ENCODE measurements at regions not wholly inside any gene's neighbourhood (a gene's known extent, or its start where the extent isn't known, plus 50 kb on each side); places are given as distances from the start of the nearest gene placed in this dataset.
"Not testable (repeated sequence)": the region's sequence is repeated elsewhere in the genome, so short reads cannot be mapped to it uniquely, and the experiment has no call there.

DNA sequence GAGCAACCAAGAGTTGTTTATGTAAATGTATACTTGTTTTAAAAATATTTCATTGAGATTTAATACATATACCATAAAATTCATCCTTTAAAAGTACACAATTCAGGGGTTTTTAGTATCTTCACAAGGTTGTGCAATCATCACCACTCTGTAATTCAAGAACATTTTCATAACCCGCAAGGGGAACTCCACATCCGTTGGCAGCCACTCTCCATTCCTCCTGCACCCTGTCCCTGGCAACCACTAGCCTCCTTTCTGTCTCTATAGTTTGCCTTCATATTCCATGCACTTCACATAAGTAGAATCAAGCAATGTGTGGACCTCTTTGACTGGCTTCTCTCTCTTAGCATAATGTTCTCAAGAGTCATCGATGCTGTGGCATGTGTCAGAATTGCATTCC, 104.2 kb upstream of the PDE10A start:
- in situ Hi-C loops (cut with HindIII; ENCODE audit: low pct_ligation_motif_present, low pct_unique_long_range_greater_than_20kb, low sequenced_read_pairs), result no loop called here
- no peak for DNase-seq

DNA sequence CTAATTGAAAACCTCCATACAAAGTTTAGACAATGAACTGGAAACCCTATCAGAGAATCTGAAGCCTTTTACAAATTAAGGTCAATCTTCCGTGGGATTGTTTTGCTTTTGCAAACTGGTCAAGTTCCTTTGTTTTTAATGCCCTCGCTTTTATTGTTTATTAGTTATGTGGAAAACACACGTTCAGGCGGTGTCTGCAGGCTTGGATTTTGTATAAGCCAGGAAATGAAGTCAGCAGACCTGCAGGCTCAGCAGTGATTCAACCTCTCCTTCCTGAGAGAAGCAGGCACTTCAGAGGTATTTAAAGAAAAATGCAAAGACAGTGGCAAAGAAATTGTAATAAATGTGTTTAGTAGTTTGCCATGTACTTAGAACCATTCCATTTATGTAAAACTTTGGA, 103.4 kb upstream of the PDE10A start:
- in situ Hi-C loops (cut with HindIII; ENCODE audit: low pct_ligation_motif_present, low pct_unique_long_range_greater_than_20kb, low sequenced_read_pairs), result no loop called here

DNA sequence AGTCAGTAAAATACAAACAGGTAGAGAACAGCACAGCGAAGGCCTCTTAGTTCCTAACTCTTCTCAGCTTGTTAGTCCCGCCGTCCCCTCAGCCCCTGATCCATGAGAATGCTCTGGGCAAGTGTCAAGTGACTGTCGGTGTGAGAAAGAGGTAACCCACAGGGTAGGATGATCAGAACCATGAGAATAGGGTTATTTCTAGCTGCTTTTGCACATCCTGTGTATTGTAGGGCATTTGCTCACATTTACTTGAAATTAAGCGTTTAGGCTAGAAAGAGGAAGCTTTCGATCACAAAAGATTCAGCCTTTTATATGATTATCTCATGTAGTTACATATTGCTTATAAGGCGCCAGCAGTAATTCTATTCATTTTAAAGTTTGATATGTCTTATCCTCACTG, 103.0 kb upstream of the PDE10A start:
- no peak for DNase-seq
- in situ Hi-C loops (cut with HindIII; ENCODE audit: low pct_ligation_motif_present, low pct_unique_long_range_greater_than_20kb, low sequenced_read_pairs), result no loop called here

More for the DNA sequence above, 103.4 kb upstream of the PDE10A start:
- peak; percentile 1 for DNase-seq

DNA sequence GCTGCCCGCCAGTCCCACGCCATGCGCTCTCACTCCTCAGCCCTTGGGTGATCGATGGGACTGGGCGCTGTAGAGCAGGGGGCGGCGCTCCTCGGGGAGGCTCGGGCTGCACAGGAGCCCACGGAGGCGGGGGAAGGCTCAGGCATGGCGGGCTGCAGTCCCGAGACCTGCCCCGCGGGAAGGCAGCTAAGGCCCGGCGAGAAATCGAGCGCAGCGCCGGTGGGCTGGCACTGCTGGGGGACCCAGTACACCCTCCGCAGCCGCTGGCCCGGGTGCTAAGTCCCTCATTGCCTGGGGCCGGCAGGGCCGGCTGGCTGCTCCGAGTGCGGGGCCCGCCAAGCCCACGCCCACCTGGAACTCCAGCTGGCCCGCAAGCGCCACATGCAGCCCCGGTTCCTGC, 102.2 kb upstream of the PDE10A start:
- DNase-seq; in situ Hi-C loops (cut with HindIII; ENCODE audit: low pct_ligation_motif_present, low pct_unique_long_range_greater_than_20kb, low sequenced_read_pairs): not testable (repeated sequence)

DNA sequence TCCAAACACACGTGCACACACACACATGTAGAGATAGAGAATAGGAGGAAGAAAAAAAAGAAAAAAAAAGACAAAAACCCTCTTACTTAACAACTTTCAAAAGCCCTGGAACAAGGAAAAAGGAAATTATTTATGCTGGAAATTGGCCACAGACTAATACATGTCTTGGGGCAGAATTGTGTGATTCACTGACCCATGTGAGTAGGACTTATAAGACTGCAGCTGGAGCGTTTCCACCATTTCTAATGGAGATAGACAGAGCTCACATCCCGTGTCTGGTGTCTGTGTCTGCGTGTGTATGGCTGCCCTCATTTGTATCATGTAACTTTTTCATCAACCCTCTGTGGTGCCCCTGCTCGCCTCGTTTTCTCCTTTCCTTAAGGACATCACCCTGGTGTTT, 99.8 kb upstream of the PDE10A start:
- DNase-seq, result no peak
- in situ Hi-C loops (cut with HindIII; ENCODE audit: low pct_ligation_motif_present, low pct_unique_long_range_greater_than_20kb, low sequenced_read_pairs), result no loop called here

DNA sequence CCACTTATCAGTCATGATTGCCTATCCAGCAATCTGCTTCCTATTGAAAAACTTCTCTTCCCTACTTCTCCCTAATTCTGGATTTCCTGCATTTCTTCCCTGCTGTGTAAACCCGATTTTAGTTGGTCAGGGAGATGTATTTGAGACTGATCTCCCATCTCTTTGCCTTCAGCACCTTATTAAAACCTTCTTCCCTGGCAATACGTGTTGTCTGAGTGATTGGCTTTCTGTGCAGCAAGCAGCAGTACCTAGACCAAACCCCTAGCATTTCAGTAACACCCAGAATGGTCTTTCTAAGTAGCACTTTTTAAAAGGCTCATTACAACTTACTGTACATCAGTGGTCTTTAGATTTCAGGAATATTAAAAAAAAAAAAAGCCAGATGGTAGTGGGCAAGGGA, 99.1 kb upstream of the PDE10A start:
- DNase-seq, result no peak
- in situ Hi-C loops (cut with HindIII; ENCODE audit: low pct_ligation_motif_present, low pct_unique_long_range_greater_than_20kb, low sequenced_read_pairs), result no loop called here

DNA sequence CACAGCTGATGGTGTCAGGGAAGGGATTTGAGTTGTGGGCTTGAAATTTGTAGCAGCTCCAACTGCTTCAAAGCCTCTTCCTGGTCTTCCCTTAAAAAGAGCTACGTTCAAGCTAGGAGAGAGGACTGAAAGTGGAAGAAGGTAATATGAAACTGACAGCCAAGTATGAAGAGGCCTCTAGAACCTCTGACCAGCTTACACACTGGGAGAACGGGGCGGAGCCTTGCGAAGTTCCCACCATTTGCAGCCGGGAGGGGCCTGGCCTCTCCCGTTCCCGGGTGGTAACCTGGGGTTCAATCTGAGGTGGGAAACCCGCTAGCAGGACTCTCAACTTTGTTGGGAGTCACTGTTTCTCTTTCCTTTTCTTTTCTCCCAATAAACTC, 97.8 kb upstream of the PDE10A start:
- in situ Hi-C loops (cut with HindIII; ENCODE audit: low pct_ligation_motif_present, low pct_unique_long_range_greater_than_20kb, low sequenced_read_pairs), result no loop called here
- DNase-seq, result no peak

DNA sequence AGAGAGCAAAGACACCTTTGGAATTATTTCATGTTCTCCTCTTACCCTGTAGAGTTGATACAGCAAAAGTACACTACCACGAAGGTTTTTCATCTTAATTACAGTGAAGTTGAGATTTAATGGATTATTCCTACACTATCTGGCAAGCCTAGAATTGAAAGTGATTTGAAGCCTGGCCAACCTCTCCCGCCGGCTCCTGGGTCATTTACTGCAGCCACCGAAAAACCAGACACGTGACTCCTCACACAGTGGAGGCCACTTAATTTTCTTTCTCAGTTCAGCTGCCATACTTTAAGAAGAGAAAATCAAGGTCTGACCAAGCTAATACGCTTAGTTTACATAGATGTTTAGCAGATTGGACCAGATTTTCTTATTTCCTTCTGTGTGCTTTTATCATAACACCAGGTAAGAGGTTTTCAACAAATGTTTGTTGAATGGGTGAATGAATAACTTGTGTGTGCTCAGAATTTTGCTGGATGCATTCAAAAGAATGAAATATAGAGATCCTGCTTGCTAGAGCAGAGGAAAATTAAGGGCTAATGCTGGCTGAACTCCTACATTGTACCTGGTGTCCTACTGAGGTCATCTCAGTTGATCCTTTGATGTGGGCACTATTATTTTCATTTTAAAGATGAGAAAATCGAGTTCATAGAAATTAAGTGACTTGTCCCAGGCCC, 97.2 kb upstream of the PDE10A start:
- in situ Hi-C loops (cut with HindIII; ENCODE audit: low pct_ligation_motif_present, low pct_unique_long_range_greater_than_20kb, low sequenced_read_pairs), result no loop called here
- no peak for DNase-seq

DNA sequence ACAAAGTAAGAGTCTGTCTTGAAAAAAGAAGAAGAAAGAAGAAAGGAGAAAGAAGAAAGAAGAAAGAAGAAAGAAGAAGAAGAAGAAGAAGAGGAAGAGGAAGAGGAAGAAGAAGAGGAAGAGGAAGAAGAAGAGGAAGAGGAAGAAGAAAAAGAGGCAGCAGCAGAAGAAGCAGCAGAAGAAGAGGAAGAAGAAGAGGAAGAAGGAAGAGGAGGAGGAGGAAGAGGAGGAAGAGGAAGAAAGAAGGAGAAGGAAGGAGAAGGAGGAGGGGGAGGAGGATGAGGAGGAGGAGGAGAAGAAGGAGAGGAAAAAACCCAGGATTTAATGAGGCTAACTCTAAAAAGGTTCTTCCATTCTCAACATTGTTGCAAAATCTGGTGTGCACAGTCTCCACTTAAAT, 95.4 kb upstream of the PDE10A start:
- DNase-seq, result no peak
- in situ Hi-C loops (cut with HindIII; ENCODE audit: low pct_ligation_motif_present, low pct_unique_long_range_greater_than_20kb, low sequenced_read_pairs), result no loop called here

DNA sequence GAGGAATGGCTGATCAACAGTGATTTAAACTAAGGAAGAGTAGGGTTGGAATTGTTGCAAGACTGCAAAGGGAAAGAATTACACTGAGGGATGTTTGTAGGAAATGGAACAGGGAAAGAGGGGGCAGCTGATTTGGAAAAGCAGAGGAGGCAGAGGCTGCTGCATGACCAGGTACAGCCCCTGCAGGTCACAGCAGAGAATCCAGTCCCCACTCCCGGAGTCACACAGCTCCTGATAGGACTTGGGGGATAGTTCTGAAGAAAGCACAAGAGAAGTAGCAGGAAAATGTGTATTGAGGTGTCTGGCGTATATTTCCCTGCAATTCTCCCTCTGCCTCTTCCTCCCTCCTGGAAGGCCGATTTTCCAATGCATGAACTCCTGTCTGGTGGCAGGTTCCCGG, 92.5 kb upstream of the PDE10A start:
- no peak for DNase-seq
- in situ Hi-C loops (cut with HindIII; ENCODE audit: low pct_ligation_motif_present, low pct_unique_long_range_greater_than_20kb, low sequenced_read_pairs), result no loop called here

DNA sequence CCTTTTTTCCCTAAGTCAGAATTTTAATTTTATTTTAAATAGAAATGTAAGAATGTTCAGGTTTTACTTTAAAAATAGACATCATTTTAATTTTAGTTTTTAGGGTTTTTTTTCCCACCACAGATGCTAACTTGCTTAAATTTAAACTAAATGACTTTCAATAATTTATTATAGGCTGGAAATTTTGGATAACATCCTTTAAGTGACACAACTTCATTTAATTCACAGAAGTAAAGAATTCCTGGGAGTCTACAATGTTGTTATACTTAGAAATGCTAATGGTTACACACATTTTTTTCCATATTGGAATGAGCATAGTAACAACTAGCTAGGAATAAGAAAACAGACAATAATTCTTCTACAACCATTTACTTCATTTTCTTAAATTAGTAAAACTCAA, 90.5 kb upstream of the PDE10A start:
- in situ Hi-C loops (cut with HindIII; ENCODE audit: low pct_ligation_motif_present, low pct_unique_long_range_greater_than_20kb, low sequenced_read_pairs), result no loop called here
- DNase-seq, result no peak

DNA sequence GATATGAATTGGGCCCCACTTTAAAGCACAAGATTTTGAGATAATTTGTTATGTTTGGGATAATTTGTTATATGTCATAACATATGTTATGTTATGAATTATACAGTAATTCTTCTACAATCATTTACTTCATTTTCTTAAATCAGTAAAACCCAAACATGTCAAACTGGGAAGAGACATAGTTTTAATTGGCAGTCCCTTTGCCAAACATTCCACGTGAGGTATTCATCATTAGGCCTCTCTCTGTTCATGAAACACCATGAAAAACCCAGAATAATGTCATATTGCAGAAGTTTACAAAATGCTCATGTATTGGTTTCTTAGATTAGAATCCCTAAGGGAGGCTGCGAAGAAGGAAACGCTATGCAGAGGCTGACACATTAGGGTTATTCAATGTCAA, 89.4 kb upstream of the PDE10A start:
- DNase-seq, result no peak
- in situ Hi-C loops (cut with HindIII; ENCODE audit: low pct_ligation_motif_present, low pct_unique_long_range_greater_than_20kb, low sequenced_read_pairs), result no loop called here

DNA sequence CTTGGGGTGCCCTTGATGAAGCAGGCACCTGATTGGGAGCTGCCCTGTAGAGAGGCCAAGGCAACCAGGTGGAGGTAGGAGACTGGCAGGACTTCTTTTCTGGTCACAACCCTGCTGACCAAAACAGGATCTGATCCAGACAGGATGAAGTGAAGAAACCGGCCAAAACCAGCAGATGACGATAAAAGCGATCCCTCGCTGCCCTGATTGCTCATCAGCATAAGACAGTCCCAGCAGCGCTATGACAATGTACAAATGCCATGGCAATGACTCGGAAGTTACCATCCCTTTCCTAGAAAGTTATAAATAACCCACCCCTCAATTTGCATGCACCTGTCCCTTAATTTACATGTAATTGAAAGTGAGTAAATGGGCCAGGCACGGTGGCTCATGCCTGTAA, 88.4 kb upstream of the PDE10A start:
- no peak for DNase-seq
- in situ Hi-C loops (cut with HindIII; ENCODE audit: low pct_ligation_motif_present, low pct_unique_long_range_greater_than_20kb, low sequenced_read_pairs), result no loop called here

DNA sequence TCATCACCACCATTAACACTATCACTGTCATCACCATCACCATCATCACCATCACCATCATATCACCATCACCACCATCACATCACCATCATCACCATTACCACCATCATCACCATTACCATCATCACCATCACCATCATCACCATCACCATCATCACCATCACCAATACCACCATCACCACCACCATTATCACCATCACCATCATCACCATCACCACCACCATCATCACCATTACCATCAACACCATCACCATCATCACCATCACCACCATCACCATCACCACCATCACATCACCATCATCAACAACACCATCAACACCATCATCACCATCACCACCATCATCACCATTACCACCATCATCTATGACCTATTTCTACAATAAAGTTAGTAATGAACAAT, 86.1 kb upstream of the PDE10A start:
- DNase-seq, result no peak
- in situ Hi-C loops (cut with HindIII; ENCODE audit: low pct_ligation_motif_present, low pct_unique_long_range_greater_than_20kb, low sequenced_read_pairs), result no loop called here

DNA sequence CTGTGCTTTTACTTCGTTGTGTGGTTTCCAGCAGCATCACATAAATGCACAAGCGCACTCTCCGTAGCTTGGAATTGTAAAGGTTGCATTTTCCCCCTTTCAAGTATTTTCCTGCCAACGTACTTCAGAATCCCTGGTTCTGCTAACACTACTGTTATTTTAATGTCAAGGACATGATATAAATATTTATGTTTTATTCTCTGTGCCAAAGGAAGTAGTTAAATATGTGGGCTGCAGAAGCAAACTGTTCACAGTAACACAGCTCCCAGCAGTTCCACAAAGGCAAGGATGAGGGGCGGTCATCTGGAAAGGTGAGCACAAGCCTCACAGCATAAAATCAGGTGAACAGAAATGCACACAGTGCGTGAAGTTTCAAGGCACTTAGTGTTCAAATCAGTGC, 85.3 kb upstream of the PDE10A start:
- no peak for DNase-seq
- in situ Hi-C loops (cut with HindIII; ENCODE audit: low pct_ligation_motif_present, low pct_unique_long_range_greater_than_20kb, low sequenced_read_pairs), result no loop called here

DNA sequence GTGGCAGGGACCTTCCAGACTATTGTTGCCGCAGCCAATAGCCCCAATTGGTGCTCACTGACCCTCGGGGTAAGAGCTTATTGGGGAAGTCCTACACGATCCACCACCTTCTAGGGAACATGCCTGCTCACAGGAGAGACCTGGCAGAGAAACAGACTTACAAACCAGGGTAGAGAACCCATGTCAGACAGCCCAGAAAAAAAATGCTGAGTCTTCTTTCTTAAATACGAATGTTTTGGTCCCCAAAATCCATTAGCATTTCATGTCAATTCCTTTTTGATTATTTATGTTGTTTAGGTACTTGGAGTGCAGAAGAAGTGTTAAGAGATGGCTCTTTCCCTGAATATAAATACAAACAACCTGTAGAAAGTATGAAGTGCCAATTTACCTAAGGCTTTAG, 84.9 kb upstream of the PDE10A start:
- in situ Hi-C loops (cut with HindIII; ENCODE audit: low pct_ligation_motif_present, low pct_unique_long_range_greater_than_20kb, low sequenced_read_pairs), result no loop called here
- no peak for DNase-seq

DNA sequence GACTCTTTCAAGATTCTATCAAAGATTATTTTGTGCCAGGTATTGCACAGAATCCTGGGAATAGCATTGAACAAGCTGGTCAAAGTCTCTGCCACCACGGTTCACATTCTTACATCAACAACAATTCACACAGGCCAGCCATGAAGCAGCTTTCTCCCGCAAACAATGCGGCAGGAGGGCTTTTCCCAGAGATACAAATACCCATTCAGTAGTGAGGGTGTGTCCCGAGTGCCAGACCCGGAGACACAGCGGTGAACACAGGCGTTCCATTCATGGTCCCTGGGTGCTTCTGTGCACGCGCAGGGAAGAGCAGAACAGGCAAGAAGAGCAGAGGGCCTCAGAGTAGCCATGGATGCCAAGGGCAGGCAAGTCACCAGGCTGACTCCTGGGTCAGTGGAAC, 83.3 kb upstream of the PDE10A start:
- no peak for DNase-seq
- in situ Hi-C loops (cut with HindIII; ENCODE audit: low pct_ligation_motif_present, low pct_unique_long_range_greater_than_20kb, low sequenced_read_pairs), result no loop called here

DNA sequence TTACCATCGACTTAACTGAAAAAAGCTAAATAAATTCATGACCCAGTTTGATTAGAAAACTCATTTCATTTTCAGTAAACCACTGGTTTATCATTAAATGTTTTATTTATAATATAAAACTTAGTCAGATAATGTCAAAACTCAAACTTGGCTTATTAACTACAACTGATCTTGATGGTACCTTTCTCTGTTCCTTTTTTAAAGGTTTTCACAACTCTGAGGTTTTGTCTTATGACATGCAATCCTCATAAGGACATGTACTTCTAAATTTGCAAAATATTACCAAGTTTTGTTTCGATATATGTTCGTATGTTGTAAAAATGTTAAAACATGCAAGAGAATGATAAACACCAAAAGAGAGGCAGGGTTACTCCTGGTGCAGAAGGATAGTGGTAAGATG, 82.5 kb upstream of the PDE10A start:
- DNase-seq, result no peak
- in situ Hi-C loops (cut with HindIII; ENCODE audit: low pct_ligation_motif_present, low pct_unique_long_range_greater_than_20kb, low sequenced_read_pairs), result no loop called here

DNA sequence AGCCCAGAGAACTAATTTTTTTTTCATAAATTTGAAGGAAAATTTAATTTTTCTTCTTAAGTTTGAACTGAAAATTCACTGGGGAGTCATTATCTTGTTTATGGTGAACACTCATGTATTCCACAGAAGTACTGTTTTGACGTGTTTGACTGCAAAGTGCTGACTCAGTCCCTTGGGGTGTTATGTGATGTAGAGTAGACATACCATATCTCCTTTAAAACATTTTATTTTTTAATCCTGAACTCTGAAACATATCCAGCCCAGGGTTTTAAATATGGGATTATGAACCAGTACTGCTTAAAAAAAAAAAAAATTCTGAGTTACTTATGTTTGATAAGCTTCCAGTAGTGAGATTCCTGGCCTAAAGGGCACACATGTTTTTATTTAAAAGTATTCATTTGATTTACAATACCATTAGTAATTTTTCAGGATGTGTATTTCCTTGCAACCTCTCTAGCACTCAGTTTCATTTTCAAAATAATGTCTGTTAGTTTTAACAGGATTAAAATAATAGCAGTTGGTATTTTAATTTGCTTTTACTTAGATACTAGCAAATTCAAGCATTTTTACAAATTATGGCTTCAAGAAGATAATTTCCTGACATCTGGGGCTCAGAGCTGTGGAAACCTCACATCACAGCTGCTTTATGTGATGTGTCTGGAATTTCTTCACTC, 81.7 kb upstream of the PDE10A start:
- DNase-seq, result no peak
- in situ Hi-C loops (cut with HindIII; ENCODE audit: low pct_ligation_motif_present, low pct_unique_long_range_greater_than_20kb, low sequenced_read_pairs), result no loop called here

DNA sequence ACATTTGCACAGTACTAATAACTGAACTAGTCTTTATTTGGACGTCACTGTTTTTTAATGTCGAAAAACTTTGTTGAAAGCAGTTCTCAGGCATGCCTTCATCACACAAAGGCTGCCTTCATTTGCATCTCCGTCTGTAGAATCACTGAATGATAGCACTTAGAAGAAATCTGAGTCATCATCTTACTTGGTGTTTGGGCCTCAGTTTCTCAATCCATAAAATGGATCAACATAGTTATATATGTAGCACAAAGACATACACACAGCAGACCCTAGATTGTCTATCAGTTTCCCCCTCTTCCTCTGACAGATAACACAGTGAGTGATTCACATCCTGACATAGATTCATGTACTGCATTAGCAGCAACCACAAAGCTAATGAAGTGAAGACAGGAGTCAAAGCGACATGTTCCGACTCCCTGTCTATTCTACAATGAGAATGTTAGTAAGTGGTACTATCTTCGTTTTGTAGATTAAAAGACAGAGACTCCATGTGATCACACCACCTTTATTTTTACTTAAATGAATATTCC, 80.4 kb upstream of the PDE10A start:
- DNase-seq, result no peak
- in situ Hi-C loops (cut with HindIII; ENCODE audit: low pct_ligation_motif_present, low pct_unique_long_range_greater_than_20kb, low sequenced_read_pairs), result no loop called here

Data from ACHN (cell line).